ENCODE measurements at regions not wholly inside any gene's neighbourhood (a gene's known extent, or its start where the extent isn't known, plus 50 kb on each side); places are given as distances from the start of the nearest gene placed in this dataset.
"Not testable (repeated sequence)": the region's sequence is repeated elsewhere in the genome, so short reads cannot be mapped to it uniquely, and the experiment has no call there.

- Histone ChIP-seq H3K9me3 (no peaks in the 10 kb centered on the region), H3K36me3 (ENCODE audit: low read depth) (no peaks in the 10 kb centered on the region), H3K4me1 (ENCODE audit: low read depth) (no peaks in the 10 kb centered on the region), H3K4me3 (no peak overlapping the region)
- DNase-seq (no peak), ATAC-seq (no peak)
- intact Hi-C loops (cut with DNase I, micrococcal nuclease) = no loop called here
- TF ChIP-seq, protein P1, sequence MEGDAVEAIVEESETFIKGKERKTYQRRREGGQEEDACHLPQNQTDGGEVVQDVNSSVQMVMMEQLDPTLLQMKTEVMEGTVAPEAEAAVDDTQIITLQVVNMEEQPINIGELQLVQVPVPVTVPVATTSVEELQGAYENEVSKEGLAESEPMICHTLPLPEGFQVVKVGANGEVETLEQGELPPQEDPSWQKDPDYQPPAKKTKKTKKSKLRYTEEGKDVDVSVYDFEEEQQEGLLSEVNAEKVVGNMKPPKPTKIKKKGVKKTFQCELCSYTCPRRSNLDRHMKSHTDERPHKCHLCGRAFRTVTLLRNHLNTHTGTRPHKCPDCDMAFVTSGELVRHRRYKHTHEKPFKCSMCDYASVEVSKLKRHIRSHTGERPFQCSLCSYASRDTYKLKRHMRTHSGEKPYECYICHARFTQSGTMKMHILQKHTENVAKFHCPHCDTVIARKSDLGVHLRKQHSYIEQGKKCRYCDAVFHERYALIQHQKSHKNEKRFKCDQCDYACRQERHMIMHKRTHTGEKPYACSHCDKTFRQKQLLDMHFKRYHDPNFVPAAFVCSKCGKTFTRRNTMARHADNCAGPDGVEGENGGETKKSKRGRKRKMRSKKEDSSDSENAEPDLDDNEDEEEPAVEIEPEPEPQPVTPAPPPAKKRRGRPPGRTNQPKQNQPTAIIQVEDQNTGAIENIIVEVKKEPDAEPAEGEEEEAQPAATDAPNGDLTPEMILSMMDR (IDR thresholded peaks at IDR 0.05) = no peak
Measured at GRCh38 chr2:77737236-77737635, 215.1 kb upstream of the LRRTM4 start.

- H3K9me3 ChIP-seq = no peaks in the 10 kb centered on the region
- no peaks in the 10 kb centered on the region for H3K36me3 ChIP-seq (ENCODE audit: low read depth)
- intact Hi-C loops (cut with DNase I, micrococcal nuclease) = no loop called here
- ATAC-seq = no peak
- H3K4me1 ChIP-seq (ENCODE audit: low read depth) = no peaks in the 10 kb centered on the region
- DNase-seq = no peak
- H3K4me3 ChIP-seq = no peak overlapping the region
- TF ChIP-seq, protein P1 (IDR thresholded peaks at IDR 0.05) = no peak
Measured at GRCh38 chr2:77746780-77747179, 224.6 kb upstream of the LRRTM4 start.

GRCh38 chr2:77753710-77754345, 231.7 kb upstream of the LRRTM4 start:
- H3K4me3 ChIP-seq; H3K4me1 ChIP-seq (ENCODE audit: low read depth); H3K9me3 ChIP-seq; intact Hi-C loops (cut with DNase I, micrococcal nuclease); DNase-seq; H3K36me3 ChIP-seq (ENCODE audit: low read depth); ATAC-seq: not testable (repeated sequence)

GRCh38 chr2:77767388-77768076, 245.4 kb upstream of the LRRTM4 start:
- intact Hi-C loops (cut with DNase I, micrococcal nuclease) = no loop called here

DNA sequence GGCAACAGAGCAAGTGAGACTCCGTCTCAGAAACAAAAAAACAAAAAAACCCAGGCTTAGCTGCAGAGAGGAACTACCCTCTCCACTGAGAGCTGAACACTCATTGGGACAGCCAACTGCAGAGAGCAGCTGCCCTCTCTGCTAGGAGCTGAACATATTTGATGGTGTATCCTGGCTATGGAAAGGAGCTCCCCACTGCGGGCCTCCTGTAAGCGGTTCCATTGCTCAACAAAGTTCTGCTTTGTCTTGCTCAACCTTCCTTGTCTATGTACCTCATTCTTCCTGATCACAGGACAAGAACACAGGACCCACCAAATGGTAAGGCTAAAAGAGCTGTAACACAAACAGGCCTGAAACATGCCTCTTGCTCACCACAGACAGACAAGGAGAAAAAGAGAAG, 246.3 kb upstream of the LRRTM4 start:
- H3K4me1 ChIP-seq (ENCODE audit: low read depth) = no peaks in the 10 kb centered on the region

More at GRCh38 chr2:77767388-77768076, 245.4 kb upstream of the LRRTM4 start:
- TF ChIP-seq, protein P1 (IDR thresholded peaks at IDR 0.05) = no peak
- Histone ChIP-seq H3K9me3 (no peaks in the 10 kb centered on the region), H3K4me1 (ENCODE audit: low read depth) (no peaks in the 10 kb centered on the region), H3K36me3 (ENCODE audit: low read depth) (no peaks in the 10 kb centered on the region), H3K4me3 (no peak overlapping the region)
- no peak for ATAC-seq
- no peak for DNase-seq

GRCh38 chr2:77778917-77779316, 256.7 kb upstream of the LRRTM4 start:
- H3K4me1 ChIP-seq (ENCODE audit: low read depth) = no peaks in the 10 kb centered on the region
- no peaks in the 10 kb centered on the region for H3K36me3 ChIP-seq (ENCODE audit: low read depth)
- no peak for DNase-seq
- no peak for ATAC-seq
- no peak overlapping the region for H3K4me3 ChIP-seq
- no peaks in the 10 kb centered on the region for H3K9me3 ChIP-seq
- intact Hi-C loops (cut with DNase I, micrococcal nuclease) = no loop called here
- TF ChIP-seq, protein P1 (IDR thresholded peaks at IDR 0.05) = no peak

More for the DNA sequence above, 246.3 kb upstream of the LRRTM4 start:
- no peaks in the 10 kb centered on the region for H3K9me3 ChIP-seq
- DNase-seq (no peak), ATAC-seq (no peak)
- intact Hi-C loops (cut with DNase I, micrococcal nuclease) = no loop called here
- no peak overlapping the region for H3K4me3 ChIP-seq
- TF ChIP-seq, protein P1 (IDR thresholded peaks at IDR 0.05) = no peak
- no peaks in the 10 kb centered on the region for H3K36me3 ChIP-seq (ENCODE audit: low read depth)

DNA sequence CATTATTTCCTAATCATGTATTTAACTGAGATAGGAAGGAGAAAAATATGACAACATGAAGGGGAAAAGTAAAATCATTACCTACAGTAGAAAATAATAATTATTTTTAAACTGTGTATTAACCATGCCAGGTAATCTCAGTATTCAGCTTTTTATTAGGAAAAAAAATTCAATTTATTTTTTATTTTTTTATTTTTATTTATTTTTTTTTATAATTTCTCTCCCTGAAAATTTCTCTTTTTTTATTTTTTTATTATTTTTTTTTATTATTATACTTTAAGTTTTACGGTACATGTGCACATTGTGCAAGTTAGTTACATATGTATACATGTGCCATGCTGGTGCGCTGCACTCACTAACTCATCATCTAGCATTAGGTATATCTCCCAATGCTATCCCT, 271.3 kb upstream of the LRRTM4 start:
- H3K9me3 ChIP-seq; H3K36me3 ChIP-seq (ENCODE audit: low read depth); ATAC-seq; DNase-seq; H3K4me1 ChIP-seq (ENCODE audit: low read depth); intact Hi-C loops (cut with DNase I, micrococcal nuclease); H3K4me3 ChIP-seq: not testable (repeated sequence)
